Skeletal muscle satellite cell (primary cell): ENCODE measurements at regions not wholly inside any gene's neighbourhood (a gene's known extent, or its start where the extent isn't known, plus 50 kb on each side); places are given as distances from the start of the nearest gene placed in this dataset.
"Not testable (repeated sequence)": the region's sequence is repeated elsewhere in the genome, so short reads cannot be mapped to it uniquely, and the experiment has no call there.

ENCODE experiments used
- H3K27me3 ChIP-seq: 2 replicates; pipeline ENCODE4 v1.7.0; 2013; ENCODE audit warnings: low read length; ENCODE audit not compliant: control insufficient read depth, insufficient read depth
- H3K36me3 ChIP-seq: 2 replicates; pipeline ENCODE4 v1.7.0; 2013; ENCODE audit warnings: mild to moderate bottlenecking, control low read depth, low read length; ENCODE audit not compliant: insufficient read depth
- H3K4me1 ChIP-seq: 2 replicates; pipeline ENCODE4 v1.7.0; 2013; ENCODE audit warnings: low read length; ENCODE audit not compliant: control insufficient read depth, insufficient read depth
- H3K4me2 ChIP-seq: 2 replicates; pipeline ENCODE4 v1.7.0; 2013; ENCODE audit warnings: mild to moderate bottlenecking, low read length
- H3K4me3 ChIP-seq: 2 replicates; pipeline ENCODE4 v1.7.0; 2013; ENCODE audit warnings: low read length
- H3K9ac ChIP-seq: 2 replicates; pipeline ENCODE4 v1.7.0; 2013; ENCODE audit warnings: mild to moderate bottlenecking, low read depth, low read length, moderate library complexity
- H3K9me3 ChIP-seq: replicated peaks from 2 replicates; pipeline ENCODE4 v1.7.0; 2013; ENCODE audit warnings: mild to moderate bottlenecking, control low read depth, low read length

- no peak overlapping the region for H3K4me3 ChIP-seq
- no peaks in the 10 kb centered on the region for H3K9me3 ChIP-seq
- no peaks in the 10 kb centered on the region for H3K36me3 ChIP-seq
- H3K4me2 ChIP-seq: no peak overlapping the region
- no peaks in the 10 kb centered on the region for H3K27me3 ChIP-seq
- H3K9ac ChIP-seq: no peak overlapping the region
- H3K4me1 ChIP-seq: no peaks in the 10 kb centered on the region
Observed at GRCh38 chr4:11072999-11073398, 355.7 kb downstream of the HS3ST1 start.

DNA sequence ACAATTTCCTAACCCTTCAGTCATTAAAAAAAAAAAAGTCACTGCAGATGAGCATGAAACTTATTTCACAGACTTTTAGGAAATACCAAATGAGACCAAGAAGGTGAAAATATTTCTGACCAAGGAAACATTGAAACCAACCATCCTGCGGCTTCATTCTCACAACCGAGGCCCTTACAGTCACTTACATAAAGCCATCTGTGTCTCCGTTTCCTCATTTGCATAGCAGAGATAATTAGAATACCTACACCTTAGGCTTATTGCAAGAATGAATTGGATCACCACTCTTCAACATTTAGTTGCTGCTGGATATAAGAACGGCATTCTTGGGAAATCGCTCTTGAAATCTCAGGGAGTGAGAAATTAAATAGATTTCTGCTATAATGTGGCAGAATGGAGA, 356.2 kb downstream of the HS3ST1 start:
- H3K9ac ChIP-seq: no peak overlapping the region

GRCh38 chr4:11070813-11071212, 357.9 kb downstream of the HS3ST1 start:
- Histone ChIP-seq H3K4me2 (no peak overlapping the region), H3K4me3 (no peak overlapping the region), H3K9me3 (no peaks in the 10 kb centered on the region), H3K4me1 (no peaks in the 10 kb centered on the region), H3K9ac (no peak overlapping the region), H3K27me3 (no peaks in the 10 kb centered on the region), H3K36me3 (no peaks in the 10 kb centered on the region)

More for the DNA sequence above, 356.2 kb downstream of the HS3ST1 start:
- Histone ChIP-seq H3K4me3 (no peak overlapping the region), H3K36me3 (no peaks in the 10 kb centered on the region), H3K27me3 (no peaks in the 10 kb centered on the region), H3K9me3 (no peaks in the 10 kb centered on the region), H3K4me1 (no peaks in the 10 kb centered on the region), H3K4me2 (no peak overlapping the region)

DNA sequence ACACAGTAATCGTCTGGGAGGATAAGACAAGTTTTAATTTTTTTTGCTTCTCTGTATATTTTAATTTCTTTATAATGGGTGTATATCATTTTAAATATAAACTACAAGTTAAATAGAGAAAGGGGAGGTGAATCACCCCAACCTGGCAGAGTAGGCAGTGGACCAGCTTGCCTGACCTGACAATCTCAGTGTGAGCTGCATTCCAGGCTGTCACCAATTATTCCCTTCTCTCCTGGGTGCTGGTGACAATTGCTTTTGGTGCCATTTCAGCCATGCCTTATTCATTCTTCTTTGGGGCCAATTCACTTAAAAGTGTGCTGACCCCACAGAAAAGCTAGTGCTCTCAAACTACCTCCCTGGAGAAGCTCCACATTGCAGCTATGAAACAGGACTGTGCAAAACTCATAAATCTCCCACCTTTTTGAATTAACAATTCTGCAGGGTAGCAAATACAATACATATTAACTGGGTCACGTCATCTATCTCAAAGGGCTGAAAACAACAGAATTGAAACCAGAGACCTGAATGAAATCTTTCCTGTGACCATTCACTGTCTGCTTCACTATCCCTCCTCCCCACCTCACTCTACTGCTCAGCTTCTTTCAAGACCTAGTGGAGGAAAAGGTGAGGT, 359.0 kb downstream of the HS3ST1 start:
- no peaks in the 10 kb centered on the region for H3K9me3 ChIP-seq
- H3K4me1 ChIP-seq: no peaks in the 10 kb centered on the region
- H3K36me3 ChIP-seq: no peaks in the 10 kb centered on the region
- H3K9ac ChIP-seq: no peak overlapping the region
- H3K4me2 ChIP-seq: no peak overlapping the region
- no peak overlapping the region for H3K4me3 ChIP-seq
- H3K27me3 ChIP-seq: no peaks in the 10 kb centered on the region

- Histone ChIP-seq H3K9me3 (no peaks in the 10 kb centered on the region), H3K9ac (no peak overlapping the region), H3K4me3 (no peak overlapping the region), H3K27me3 (no peaks in the 10 kb centered on the region), H3K36me3 (no peaks in the 10 kb centered on the region), H3K4me2 (no peak overlapping the region), H3K4me1 (no peaks in the 10 kb centered on the region)
Observed at GRCh38 chr4:11069083-11069482, 359.6 kb downstream of the HS3ST1 start.

DNA sequence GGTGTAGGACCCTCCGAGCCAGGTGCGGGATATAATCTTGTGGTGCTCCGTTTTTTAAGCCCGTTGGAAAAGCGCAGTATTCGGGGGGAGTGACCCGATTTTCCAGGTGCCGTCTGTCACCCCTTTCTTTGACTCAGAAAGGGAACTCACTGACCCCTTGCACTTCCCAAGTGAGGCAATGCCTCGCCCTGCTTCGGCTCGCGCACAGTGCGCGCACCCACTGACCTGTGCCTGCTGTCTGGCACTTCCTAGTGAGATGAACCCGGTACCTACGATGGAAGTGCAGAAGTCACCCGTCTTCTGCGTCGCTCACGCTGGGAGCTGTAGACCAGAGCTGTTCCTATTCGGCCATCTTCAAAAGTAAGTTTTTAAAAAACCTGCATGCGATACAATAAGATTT, 362.1 kb downstream of the HS3ST1 start:
- H3K4me3 ChIP-seq, H3K9ac ChIP-seq, H3K4me1 ChIP-seq: not testable (repeated sequence)

GRCh38 chr4:11060637-11061036, 368.1 kb downstream of the HS3ST1 start:
- not testable (repeated sequence) for H3K27me3 ChIP-seq, H3K9ac ChIP-seq, H3K4me1 ChIP-seq, H3K4me3 ChIP-seq, H3K36me3 ChIP-seq, H3K9me3 ChIP-seq, H3K4me2 ChIP-seq

More for the DNA sequence above, 362.1 kb downstream of the HS3ST1 start:
- not testable (repeated sequence) for H3K27me3 ChIP-seq, H3K36me3 ChIP-seq, H3K9me3 ChIP-seq, H3K4me2 ChIP-seq

DNA sequence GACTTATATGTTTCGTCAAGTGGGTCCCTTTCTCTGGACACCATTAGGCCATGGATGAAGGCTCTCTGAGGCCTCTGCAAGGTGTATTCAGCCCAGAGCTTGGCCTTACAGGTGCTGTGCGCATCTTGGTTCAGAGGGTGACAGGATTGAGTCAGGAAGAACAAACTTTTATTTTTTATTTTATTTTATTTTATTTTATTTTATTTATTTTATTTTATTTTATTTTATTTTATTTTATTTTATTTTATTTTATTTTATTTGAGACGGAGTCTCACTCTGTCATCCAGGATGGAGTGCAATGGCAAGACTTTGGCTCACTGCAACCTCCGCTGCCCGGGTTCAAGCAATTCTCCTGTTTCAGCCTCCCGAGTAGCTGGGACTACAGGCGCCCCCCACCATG, 370.4 kb upstream of the CLNK start:
- H3K4me3 ChIP-seq, H3K4me2 ChIP-seq, H3K9me3 ChIP-seq, H3K4me1 ChIP-seq, H3K36me3 ChIP-seq, H3K27me3 ChIP-seq, H3K9ac ChIP-seq: not testable (repeated sequence)

DNA sequence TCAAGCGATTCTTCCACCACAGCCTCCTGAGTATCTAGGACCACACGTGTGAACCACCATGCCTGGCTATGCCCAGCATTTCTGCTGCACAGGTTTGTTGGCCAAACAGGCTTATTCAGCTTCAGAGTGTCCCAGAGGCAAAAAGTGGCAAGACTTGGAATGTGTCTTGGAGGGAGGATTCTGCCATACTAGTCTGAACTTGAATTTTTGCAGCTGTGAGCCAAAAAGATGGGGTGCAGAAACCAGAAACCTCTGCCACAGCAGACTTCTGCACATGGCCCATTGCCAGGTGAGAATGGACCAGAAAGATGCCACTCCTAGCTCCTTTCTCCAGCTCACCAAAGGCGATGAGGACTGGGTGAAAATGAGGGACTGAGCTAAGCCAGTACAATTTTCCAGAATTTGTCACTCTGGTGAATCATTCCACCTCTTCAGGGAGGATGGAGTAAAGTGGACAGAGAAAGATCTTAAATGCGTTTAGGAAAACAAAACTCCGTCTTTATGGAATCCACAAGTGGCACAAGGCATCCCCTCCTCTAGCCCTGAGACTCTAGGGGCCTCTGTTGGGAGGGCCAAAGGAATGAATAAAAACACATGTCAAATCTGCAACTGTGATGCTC, 369.1 kb upstream of the CLNK start:
- Histone ChIP-seq H3K4me2 (no peak overlapping the region), H3K4me3 (no peak overlapping the region), H3K9me3 (peaks cover 3% of the 10 kb centered on the region), H3K36me3 (no peaks in the 10 kb centered on the region), H3K9ac (no peak overlapping the region), H3K27me3 (no peaks in the 10 kb centered on the region), H3K4me1 (no peaks in the 10 kb centered on the region)

DNA sequence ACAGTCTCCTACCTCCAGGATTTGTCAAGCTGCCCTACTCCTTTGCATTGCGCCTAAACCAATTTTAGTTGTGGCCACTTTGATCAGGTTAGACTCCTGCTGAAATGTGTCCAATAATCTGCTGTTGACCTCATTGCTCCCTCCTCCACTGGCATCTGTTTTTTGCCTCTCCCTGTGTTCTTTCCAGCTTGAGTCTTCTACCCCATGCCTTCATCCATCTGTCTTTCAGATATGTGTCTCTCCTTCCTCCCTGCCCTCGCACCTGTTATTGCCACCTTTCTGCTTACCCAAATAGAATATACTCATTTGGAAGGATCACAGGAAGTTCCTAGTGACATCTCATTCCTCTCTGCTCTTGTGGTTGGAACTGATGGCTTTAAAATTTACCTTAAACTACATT, 366.6 kb upstream of the CLNK start:
- Histone ChIP-seq H3K4me2 (no peak overlapping the region), H3K9ac (no peak overlapping the region), H3K36me3 (no peaks in the 10 kb centered on the region), H3K4me3 (no peak overlapping the region), H3K27me3 (no peaks in the 10 kb centered on the region), H3K4me1 (no peaks in the 10 kb centered on the region), H3K9me3 (peaks cover 3% of the 10 kb centered on the region)

DNA sequence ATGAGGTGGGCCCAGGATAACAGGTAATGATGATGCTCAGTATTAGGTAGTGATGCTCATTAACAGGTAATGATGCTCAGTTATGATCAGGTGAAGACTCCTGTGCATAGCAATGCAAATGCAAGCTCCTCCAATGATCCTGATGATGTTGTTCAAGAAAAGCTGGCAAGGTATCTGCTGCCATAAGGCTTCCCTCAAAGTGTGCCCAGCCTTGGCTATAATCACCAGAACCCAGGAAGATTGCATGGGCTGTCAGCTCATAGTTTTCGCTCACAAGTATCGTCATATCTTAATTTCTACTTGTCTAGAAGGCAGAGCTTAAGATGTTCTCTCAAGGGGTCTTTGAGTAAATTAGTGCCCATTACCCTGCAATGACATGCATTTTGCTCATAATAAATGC, 366.2 kb upstream of the CLNK start:
- no peak overlapping the region for H3K9ac ChIP-seq
- no peaks in the 10 kb centered on the region for H3K4me1 ChIP-seq
- no peak overlapping the region for H3K4me2 ChIP-seq
- H3K4me3 ChIP-seq: no peak overlapping the region
- no peaks in the 10 kb centered on the region for H3K36me3 ChIP-seq
- peaks cover 3% of the 10 kb centered on the region for H3K9me3 ChIP-seq
- no peaks in the 10 kb centered on the region for H3K27me3 ChIP-seq

DNA sequence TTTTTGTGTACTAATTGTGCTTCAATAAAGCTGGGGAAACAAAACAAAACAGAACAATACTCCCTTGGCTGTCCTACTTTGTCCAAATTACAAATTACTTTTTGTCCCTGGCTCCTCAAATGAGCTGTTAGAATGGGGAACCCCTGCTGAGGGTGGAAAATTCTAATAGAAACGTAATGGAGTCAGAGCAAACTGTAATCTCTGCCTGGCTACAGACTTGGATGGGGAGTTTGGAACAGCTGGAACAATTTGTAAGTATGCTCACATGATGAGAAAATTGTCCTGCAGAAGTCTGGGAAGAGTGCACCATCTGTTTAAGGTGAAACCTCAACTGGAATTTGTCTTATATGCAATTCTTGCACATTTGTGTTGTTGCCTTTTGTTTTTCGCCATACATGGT, 364.4 kb upstream of the CLNK start:
- H3K4me2 ChIP-seq: no peak overlapping the region
- H3K9ac ChIP-seq: no peak overlapping the region
- no peak overlapping the region for H3K4me3 ChIP-seq

More for the DNA sequence above, 364.4 kb upstream of the CLNK start:
- Histone ChIP-seq H3K4me1 (no peaks in the 10 kb centered on the region), H3K27me3 (no peaks in the 10 kb centered on the region), H3K9me3 (no peaks in the 10 kb centered on the region), H3K36me3 (no peaks in the 10 kb centered on the region)
